ENCODE measurements at regions not wholly inside any gene's neighbourhood (a gene's known extent, or its start where the extent isn't known, plus 50 kb on each side); places are given as distances from the start of the nearest gene placed in this dataset.
"Not testable (repeated sequence)": the region's sequence is repeated elsewhere in the genome, so short reads cannot be mapped to it uniquely, and the experiment has no call there.

GRCh38 chr21:22019766-22020165 lies 1021.6 kb downstream of the NCAM2 start (continued):
- no peak for TF ChIP-seq RCOR1 (IDR thresholded peaks at IDR 0.05; ENCODE audit: low read length)
- no peak for TF ChIP-seq RXRA (IDR thresholded peaks at IDR 0.05; ENCODE audit: borderline replicate concordance, low read depth)
- no peak for TF ChIP-seq FOXJ3 (CRISPR knock-in tag; IDR thresholded peaks at IDR 0.05)
- TF ChIP-seq GABPA (IDR thresholded peaks at IDR 0.05; ENCODE audit: low read depth), result no peak

- 18% methylated on average over 2 of the region's 3 CpGs for WGBS (ENCODE audit: low lambda C conversion rate)
- no peaks in the 10 kb centered on the region for H3K27me3 ChIP-seq (ENCODE audit: insufficient read depth)
- no peaks in the 10 kb centered on the region for H4K20me1 ChIP-seq (ENCODE audit: insufficient read depth)
- H3K4me2 ChIP-seq, result no peak overlapping the region
- H3K9ac ChIP-seq, result no peak overlapping the region
- H3K4me1 ChIP-seq (ENCODE audit: control insufficient read depth in 1 of 2, insufficient read depth in 2 of 2, low read depth in 1 of 2, low read length in 1 of 2), result no peaks in the 10 kb centered on the region
- H3K36me3 ChIP-seq (replicated peaks in 1 of 2; ENCODE audit: control insufficient read depth in 1 of 2, insufficient read depth in 2 of 2, low read length in 1 of 2), result no peaks in the 10 kb centered on the region
- no peak overlapping the region for H2AFZ ChIP-seq (ENCODE audit: low read depth)
- no peaks in the 10 kb centered on the region for H3K9me3 ChIP-seq
- no peak for TF ChIP-seq GATA2 (CRISPR knock-in tag; IDR thresholded peaks at IDR 0.05)
- TF ChIP-seq, protein P1, sequence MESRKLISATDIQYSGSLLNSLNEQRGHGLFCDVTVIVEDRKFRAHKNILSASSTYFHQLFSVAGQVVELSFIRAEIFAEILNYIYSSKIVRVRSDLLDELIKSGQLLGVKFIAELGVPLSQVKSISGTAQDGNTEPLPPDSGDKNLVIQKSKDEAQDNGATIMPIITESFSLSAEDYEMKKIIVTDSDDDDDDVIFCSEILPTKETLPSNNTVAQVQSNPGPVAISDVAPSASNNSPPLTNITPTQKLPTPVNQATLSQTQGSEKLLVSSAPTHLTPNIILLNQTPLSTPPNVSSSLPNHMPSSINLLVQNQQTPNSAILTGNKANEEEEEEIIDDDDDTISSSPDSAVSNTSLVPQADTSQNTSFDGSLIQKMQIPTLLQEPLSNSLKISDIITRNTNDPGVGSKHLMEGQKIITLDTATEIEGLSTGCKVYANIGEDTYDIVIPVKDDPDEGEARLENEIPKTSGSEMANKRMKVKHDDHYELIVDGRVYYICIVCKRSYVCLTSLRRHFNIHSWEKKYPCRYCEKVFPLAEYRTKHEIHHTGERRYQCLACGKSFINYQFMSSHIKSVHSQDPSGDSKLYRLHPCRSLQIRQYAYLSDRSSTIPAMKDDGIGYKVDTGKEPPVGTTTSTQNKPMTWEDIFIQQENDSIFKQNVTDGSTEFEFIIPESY (IDR thresholded peaks at IDR 0.05; ENCODE audit: borderline replicate concordance, low read depth), result no peak
- TF ChIP-seq, protein P2, sequence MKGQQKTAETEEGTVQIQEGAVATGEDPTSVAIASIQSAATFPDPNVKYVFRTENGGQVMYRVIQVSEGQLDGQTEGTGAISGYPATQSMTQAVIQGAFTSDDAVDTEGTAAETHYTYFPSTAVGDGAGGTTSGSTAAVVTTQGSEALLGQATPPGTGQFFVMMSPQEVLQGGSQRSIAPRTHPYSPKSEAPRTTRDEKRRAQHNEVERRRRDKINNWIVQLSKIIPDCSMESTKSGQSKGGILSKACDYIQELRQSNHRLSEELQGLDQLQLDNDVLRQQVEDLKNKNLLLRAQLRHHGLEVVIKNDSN (IDR thresholded peaks at IDR 0.05; ENCODE audit: borderline replicate concordance, low read depth), result no peak
- no peak for TF ChIP-seq FOSL2 (IDR thresholded peaks at IDR 0.05; ENCODE audit: borderline replicate concordance, low read depth)
- TF ChIP-seq SIN3A (IDR thresholded peaks at IDR 0.05; ENCODE audit: borderline replicate concordance, low read depth, low read length), result no peak
- TF ChIP-seq MAX (IDR thresholded peaks at IDR 0.05; ENCODE audit: low read depth), result no peak
- TF ChIP-seq ELF1 (IDR thresholded peaks at IDR 0.05), result no peak
- TF ChIP-seq EP300 (IDR thresholded peaks at IDR 0.05; ENCODE audit: borderline replicate concordance in 1 of 2, low read depth in 1 of 2, low read length in 1 of 2), result no peak
- no peak for TF ChIP-seq TCF12 (IDR thresholded peaks at IDR 0.05)
- TF ChIP-seq SMC3 (IDR thresholded peaks at IDR 0.05; ENCODE audit: low read depth, low read length), result no peak
- no peak for TF ChIP-seq GABPA (IDR thresholded peaks at IDR 0.05; ENCODE audit: low read depth)
- TF ChIP-seq, protein P3, sequence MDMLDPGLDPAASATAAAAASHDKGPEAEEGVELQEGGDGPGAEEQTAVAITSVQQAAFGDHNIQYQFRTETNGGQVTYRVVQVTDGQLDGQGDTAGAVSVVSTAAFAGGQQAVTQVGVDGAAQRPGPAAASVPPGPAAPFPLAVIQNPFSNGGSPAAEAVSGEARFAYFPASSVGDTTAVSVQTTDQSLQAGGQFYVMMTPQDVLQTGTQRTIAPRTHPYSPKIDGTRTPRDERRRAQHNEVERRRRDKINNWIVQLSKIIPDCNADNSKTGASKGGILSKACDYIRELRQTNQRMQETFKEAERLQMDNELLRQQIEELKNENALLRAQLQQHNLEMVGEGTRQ (IDR thresholded peaks at IDR 0.05; ENCODE audit: borderline replicate concordance, low read depth, low read length), result no peak
- no peak for TF ChIP-seq FOXM1 (IDR thresholded peaks at IDR 0.05; ENCODE audit: low read depth)
- TF ChIP-seq TAF1 (IDR thresholded peaks at IDR 0.05; ENCODE audit: borderline replicate concordance, low read depth, low read length), result no peak
- TF ChIP-seq POLR2AphosphoS5 (IDR thresholded peaks at IDR 0.05; ENCODE audit: low read depth, low read length), result no peak
- TF ChIP-seq, protein P4, sequence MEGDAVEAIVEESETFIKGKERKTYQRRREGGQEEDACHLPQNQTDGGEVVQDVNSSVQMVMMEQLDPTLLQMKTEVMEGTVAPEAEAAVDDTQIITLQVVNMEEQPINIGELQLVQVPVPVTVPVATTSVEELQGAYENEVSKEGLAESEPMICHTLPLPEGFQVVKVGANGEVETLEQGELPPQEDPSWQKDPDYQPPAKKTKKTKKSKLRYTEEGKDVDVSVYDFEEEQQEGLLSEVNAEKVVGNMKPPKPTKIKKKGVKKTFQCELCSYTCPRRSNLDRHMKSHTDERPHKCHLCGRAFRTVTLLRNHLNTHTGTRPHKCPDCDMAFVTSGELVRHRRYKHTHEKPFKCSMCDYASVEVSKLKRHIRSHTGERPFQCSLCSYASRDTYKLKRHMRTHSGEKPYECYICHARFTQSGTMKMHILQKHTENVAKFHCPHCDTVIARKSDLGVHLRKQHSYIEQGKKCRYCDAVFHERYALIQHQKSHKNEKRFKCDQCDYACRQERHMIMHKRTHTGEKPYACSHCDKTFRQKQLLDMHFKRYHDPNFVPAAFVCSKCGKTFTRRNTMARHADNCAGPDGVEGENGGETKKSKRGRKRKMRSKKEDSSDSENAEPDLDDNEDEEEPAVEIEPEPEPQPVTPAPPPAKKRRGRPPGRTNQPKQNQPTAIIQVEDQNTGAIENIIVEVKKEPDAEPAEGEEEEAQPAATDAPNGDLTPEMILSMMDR (IDR thresholded peaks at IDR 0.05), result no peak
- ChIA-PET POLR2A (no interaction called here), CTCF (no interaction called here)
- no peak overlapping the region for H3K27ac ChIP-seq (ENCODE audit: low read depth in 2 of 2, low read length in 1 of 2)
- H3K79me2 ChIP-seq (ENCODE audit: insufficient read depth), result no peaks in the 10 kb centered on the region
- DNase-seq, result no peak
- H3K9me2 ChIP-seq, result no peaks in the 10 kb centered on the region
- no peaks in the 10 kb centered on the region for H3F3A ChIP-seq (replicated peaks; ENCODE audit: insufficient read depth)
- no peak overlapping the region for H3K4me3 ChIP-seq (ENCODE audit: low read depth in 2 of 2, low read length in 1 of 2)
These were observed 1022.0 kb downstream of the NCAM2 start for GRCh38 chr21:22020221-22020620.

GRCh38 chr21:22023896-22024295 lies 1025.7 kb downstream of the NCAM2 start:
- CTCF ChIA-PET, result not testable (repeated sequence)

More at GRCh38 chr21:22023896-22024295, 1025.7 kb downstream of the NCAM2 start:
- DNase-seq; H3K27me3 ChIP-seq (ENCODE audit: insufficient read depth); H4K20me1 ChIP-seq (ENCODE audit: insufficient read depth); H3K4me3 ChIP-seq (ENCODE audit: low read depth in 2 of 2, low read length in 1 of 2); H3K9me3 ChIP-seq; H3K4me2 ChIP-seq; H3K9me2 ChIP-seq; H3F3A ChIP-seq (replicated peaks; ENCODE audit: insufficient read depth); H3K9ac ChIP-seq; H3K4me1 ChIP-seq (ENCODE audit: control insufficient read depth in 1 of 2, insufficient read depth in 2 of 2, low read depth in 1 of 2, low read length in 1 of 2); H2AFZ ChIP-seq (ENCODE audit: low read depth); POLR2A ChIA-PET; H3K79me2 ChIP-seq (ENCODE audit: insufficient read depth); H3K27ac ChIP-seq (ENCODE audit: low read depth in 2 of 2, low read length in 1 of 2); H3K36me3 ChIP-seq (replicated peaks in 1 of 2; ENCODE audit: control insufficient read depth in 1 of 2, insufficient read depth in 2 of 2, low read length in 1 of 2): not testable (repeated sequence)
- 23% methylated on average over 2 of the region's 2 CpGs for WGBS (ENCODE audit: low lambda C conversion rate)

Measured in SK-N-SH (cell line).